ENCODE measurements at regions not wholly inside any gene's neighbourhood (a gene's known extent, or its start where the extent isn't known, plus 50 kb on each side); places are given as distances from the start of the nearest gene placed in this dataset.
A peak's percentile ranks its signal among the peaks of the same experiment; 100 is the strongest.

- ChIA-PET CTCF (no interaction called here), POLR2A (no interaction called here)
- no peak overlapping the region for H3K27ac Mint-ChIP-seq
- no peak for TF ChIP-seq SP1 (CRISPR knock-in tag; conservative IDR thresholded peaks at IDR 0.05)
- TF ChIP-seq RELA (CRISPR knock-in tag; IDR thresholded peaks at IDR 0.05; ENCODE audit: borderline replicate concordance): no peak
- TF ChIP-seq ZNF232 (CRISPR knock-in tag; IDR thresholded peaks at IDR 0.05): no peak
- no peak for TF ChIP-seq GTF2I (CRISPR knock-in tag; conservative IDR thresholded peaks at IDR 0.05)
- TF ChIP-seq ZNF425 (CRISPR knock-in tag; conservative IDR thresholded peaks at IDR 0.05): no peak
- TF ChIP-seq IRF2 (CRISPR knock-in tag; IDR thresholded peaks at IDR 0.05; ENCODE audit: borderline replicate concordance, low read depth): no peak
- no peak for TF ChIP-seq RORB (CRISPR knock-in tag; IDR thresholded peaks at IDR 0.05)
- TF ChIP-seq ZNF219 (CRISPR knock-in tag; IDR thresholded peaks at IDR 0.05; ENCODE audit: borderline replicate concordance): no peak
- TF ChIP-seq PREB (CRISPR knock-in tag; IDR thresholded peaks at IDR 0.05; ENCODE audit: borderline replicate concordance): no peak
- no peak for TF ChIP-seq ZNF416 (CRISPR knock-in tag; IDR thresholded peaks at IDR 0.05)
- no peak for TF ChIP-seq GABPB1 (CRISPR knock-in tag; IDR thresholded peaks at IDR 0.05)
- no peak for TF ChIP-seq ZMAT4 (CRISPR knock-in tag; IDR thresholded peaks at IDR 0.05)
- H3K4me3 Mint-ChIP-seq: no peak overlapping the region
- peaks cover 6% of the 10 kb centered on the region for H3K36me3 Mint-ChIP-seq
- H3K4me1 Mint-ChIP-seq: peaks cover 43% of the 10 kb centered on the region
- DNase-seq (ENCODE audit: low spot score) (no peak), ATAC-seq (no peak)
- H3K27me3 Mint-ChIP-seq (ENCODE audit: low read depth): no peaks in the 10 kb centered on the region
- H3K9me3 Mint-ChIP-seq: peaks cover 16% of the 10 kb centered on the region
These were observed 441.3 kb upstream of the PIK3R1 start for GRCh38 chr5:67774267-67774552.

GRCh38 chr5:67773411-67774266 is 441.9 kb upstream of the PIK3R1 start:
- Mint-ChIP-seq H3K4me1 (peaks cover 42% of the 10 kb centered on the region), H3K27me3 (ENCODE audit: low read depth) (no peaks in the 10 kb centered on the region), H3K27ac (no peak overlapping the region), H3K4me3 (no peak overlapping the region), H3K36me3 (peaks cover 6% of the 10 kb centered on the region), H3K9me3 (peaks cover 16% of the 10 kb centered on the region)
- ATAC-seq (no peak), DNase-seq (ENCODE audit: low spot score) (no peak)
- 0 out of 2 replicates have a peak, but pooled peaks have one; percentile 13 for TF ChIP-seq USF2 (CRISPR knock-in tag; IDR thresholded peaks at IDR 0.05)
- TF ChIP-seq ETV6 (CRISPR knock-in tag; IDR thresholded peaks at IDR 0.05): no peak
- CTCF ChIA-PET: no interaction called here
- POLR2A ChIA-PET: interaction anchor here (0.6 kb wide), 1 partner anchor 299 kb away, joined by 7 read pairs; no protein-coding TSS in a partner anchor

GRCh38 chr5:67771791-67772190 is 443.8 kb upstream of the PIK3R1 start:
- H3K27ac Mint-ChIP-seq: 0 out of 2 replicates have a peak overlapping the region, but pooled peaks have one; percentile 7
- H3K36me3 Mint-ChIP-seq: no peaks in the 10 kb centered on the region; the same call in 1 of the 2 replicates
- CTCF ChIA-PET: no interaction called here
- POLR2A ChIA-PET: no interaction called here
- DNase-seq (ENCODE audit: low spot score) (no peak), ATAC-seq (peak; percentile 46; the same call in 1 of the 2 replicates)
- H3K4me3 Mint-ChIP-seq: no peak overlapping the region
- H3K27me3 Mint-ChIP-seq (ENCODE audit: low read depth): no peaks in the 10 kb centered on the region
- TF ChIP-seq TP53 (CRISPR knock-in tag; IDR thresholded peaks at IDR 0.05) (no peak), ZNF423 (CRISPR knock-in tag; IDR thresholded peaks at IDR 0.05) (no peak), SMAD4 (CRISPR knock-in tag; IDR thresholded peaks at IDR 0.05) (no peak)
- peaks cover under 1% of the 10 kb centered on the region; the same call in 1 of the 2 replicates for H3K9me3 Mint-ChIP-seq
- H3K4me1 Mint-ChIP-seq: peaks cover 42% of the 10 kb centered on the region

Data from WTC11 (cell line).